Astrocyte (in vitro differentiated cells and primary cell): ENCODE measurements at regions not wholly inside any gene's neighbourhood (a gene's known extent, or its start where the extent isn't known, plus 50 kb on each side); places are given as distances from the start of the nearest gene placed in this dataset.

Experiments used
- EZH2 ChIP-seq: IDR thresholded peaks from 2 replicates; pipeline ENCODE4 v1.6.1; 2012; ENCODE audit warnings: mild to moderate bottlenecking, low read length, inconsistent platforms; ENCODE audit not compliant: insufficient read depth
- TF ChIP-seq, protein P1 (sequence below): IDR thresholded peaks from 2 replicates; pipeline ENCODE4 v1.5.1; 2011; ENCODE audit warnings: low read depth, mild to moderate bottlenecking, inconsistent platforms, low read length, moderate library complexity; ENCODE audit not compliant: insufficient read depth

DNA sequence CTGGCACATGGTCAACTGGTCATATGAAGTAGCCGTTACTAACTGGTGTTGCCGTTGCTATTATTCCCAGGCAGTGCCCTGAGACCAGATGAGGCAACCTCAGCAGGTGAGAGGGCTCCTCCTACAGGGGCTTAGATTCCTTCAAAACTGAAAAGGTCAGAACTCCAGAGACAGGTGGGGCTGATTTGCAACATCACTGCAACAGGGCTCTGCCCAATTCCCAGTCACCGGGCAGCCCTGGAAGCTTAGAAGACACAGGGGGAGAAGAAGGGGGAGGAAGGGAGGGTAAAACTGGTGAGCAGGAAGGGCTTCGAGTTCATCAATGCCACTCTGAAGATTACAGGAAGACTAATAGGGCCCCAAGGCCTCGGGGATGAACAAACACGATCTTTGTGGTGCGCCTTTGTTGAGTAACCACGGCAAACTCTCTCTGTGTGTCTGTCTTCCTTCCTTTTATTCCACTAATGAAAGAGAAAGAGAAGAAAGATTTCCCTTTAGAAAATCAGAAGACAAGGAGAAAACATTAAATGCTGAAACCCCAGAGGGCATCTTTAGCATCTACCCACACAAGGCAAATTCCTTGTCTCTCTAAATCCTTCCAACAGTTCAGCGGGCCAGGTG lies 749.1 kb upstream of the TBX3 start:
- TF ChIP-seq, protein P1, sequence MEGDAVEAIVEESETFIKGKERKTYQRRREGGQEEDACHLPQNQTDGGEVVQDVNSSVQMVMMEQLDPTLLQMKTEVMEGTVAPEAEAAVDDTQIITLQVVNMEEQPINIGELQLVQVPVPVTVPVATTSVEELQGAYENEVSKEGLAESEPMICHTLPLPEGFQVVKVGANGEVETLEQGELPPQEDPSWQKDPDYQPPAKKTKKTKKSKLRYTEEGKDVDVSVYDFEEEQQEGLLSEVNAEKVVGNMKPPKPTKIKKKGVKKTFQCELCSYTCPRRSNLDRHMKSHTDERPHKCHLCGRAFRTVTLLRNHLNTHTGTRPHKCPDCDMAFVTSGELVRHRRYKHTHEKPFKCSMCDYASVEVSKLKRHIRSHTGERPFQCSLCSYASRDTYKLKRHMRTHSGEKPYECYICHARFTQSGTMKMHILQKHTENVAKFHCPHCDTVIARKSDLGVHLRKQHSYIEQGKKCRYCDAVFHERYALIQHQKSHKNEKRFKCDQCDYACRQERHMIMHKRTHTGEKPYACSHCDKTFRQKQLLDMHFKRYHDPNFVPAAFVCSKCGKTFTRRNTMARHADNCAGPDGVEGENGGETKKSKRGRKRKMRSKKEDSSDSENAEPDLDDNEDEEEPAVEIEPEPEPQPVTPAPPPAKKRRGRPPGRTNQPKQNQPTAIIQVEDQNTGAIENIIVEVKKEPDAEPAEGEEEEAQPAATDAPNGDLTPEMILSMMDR = no peak
- no peak for TF ChIP-seq EZH2
